T-helper 1 cell treated with Interleukin-12 subunit alpha and Interleukin-12 subunit beta and Interleukin-4 antibody, amounts not matched to agents 30 μg/mL and 1 μg/mL, for 36 hours (primary cell): ENCODE measurements at regions not wholly inside any gene's neighbourhood (a gene's known extent, or its start where the extent isn't known, plus 50 kb on each side); places are given as distances from the start of the nearest gene placed in this dataset.

Experiments
- H3K27ac Mint-ChIP-seq: one replicate; pipeline ENCODE4 v1.8.0; 2021; ENCODE audit warnings: mild to moderate bottlenecking, mixed read lengths
- H3K27me3 Mint-ChIP-seq: one replicate; pipeline ENCODE4 v1.8.0; 2021; ENCODE audit warnings: low read depth, mixed read lengths
- H3K36me3 Mint-ChIP-seq: one replicate; pipeline ENCODE4 v1.8.0; 2021; ENCODE audit warnings: low read depth, mixed read lengths
- H3K4me1 Mint-ChIP-seq: one replicate; pipeline ENCODE4 v1.8.0; 2021; ENCODE audit warnings: low read depth, mixed read lengths
- H3K4me3 Mint-ChIP-seq: one replicate; pipeline ENCODE4 v1.8.0; 2021; ENCODE audit warnings: mild to moderate bottlenecking, moderate library complexity, mixed read lengths
- H3K9me3 Mint-ChIP-seq: one replicate; pipeline ENCODE4 v1.8.0; 2021; ENCODE audit warnings: mixed read lengths

GRCh38 chr6:19150307-19150706 is 686.9 kb upstream of the ID4 start:
- Mint-ChIP-seq H3K4me3 (no peak overlapping the region), H3K27ac (no peak overlapping the region), H3K36me3 (no peaks in the 10 kb centered on the region), H3K27me3 (no peaks in the 10 kb centered on the region), H3K9me3 (no peaks in the 10 kb centered on the region), H3K4me1 (no peaks in the 10 kb centered on the region)

DNA sequence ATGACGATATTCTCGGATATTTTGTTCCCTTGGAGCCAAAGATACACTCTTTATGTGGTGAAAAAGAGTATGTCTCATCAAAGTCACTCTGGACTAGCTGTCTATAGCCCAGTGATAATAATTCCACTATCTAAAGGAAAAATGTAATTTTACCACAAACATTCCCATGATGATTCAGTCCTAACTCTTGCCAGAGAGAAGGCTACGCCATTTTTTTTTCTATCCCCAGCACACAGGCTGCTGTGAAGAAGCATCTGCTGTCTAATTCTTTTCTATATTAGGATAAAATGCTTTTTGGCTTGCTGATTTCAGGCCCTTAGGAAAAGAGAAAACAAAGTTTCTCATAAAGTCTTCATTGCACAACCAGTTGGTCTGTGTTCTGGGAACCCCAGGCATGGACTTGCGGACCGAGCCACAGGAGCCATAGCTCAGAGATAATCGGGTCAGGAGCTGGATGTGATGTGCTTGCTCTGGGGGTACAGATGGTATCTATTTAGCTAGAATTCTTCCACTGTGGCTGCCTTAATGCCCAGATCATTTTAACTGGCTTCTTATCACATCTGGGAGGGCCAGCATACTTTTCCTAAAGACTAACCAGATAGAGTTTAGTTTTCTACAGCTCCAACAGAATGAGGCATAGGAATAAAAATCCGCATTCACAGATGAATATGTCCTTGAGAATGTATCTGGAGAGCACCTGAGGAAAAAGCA is 683.7 kb upstream of the ID4 start:
- Mint-ChIP-seq H3K27ac (no peak overlapping the region), H3K9me3 (no peaks in the 10 kb centered on the region), H3K4me3 (no peak overlapping the region), H3K27me3 (no peaks in the 10 kb centered on the region), H3K4me1 (no peaks in the 10 kb centered on the region), H3K36me3 (no peaks in the 10 kb centered on the region)

DNA sequence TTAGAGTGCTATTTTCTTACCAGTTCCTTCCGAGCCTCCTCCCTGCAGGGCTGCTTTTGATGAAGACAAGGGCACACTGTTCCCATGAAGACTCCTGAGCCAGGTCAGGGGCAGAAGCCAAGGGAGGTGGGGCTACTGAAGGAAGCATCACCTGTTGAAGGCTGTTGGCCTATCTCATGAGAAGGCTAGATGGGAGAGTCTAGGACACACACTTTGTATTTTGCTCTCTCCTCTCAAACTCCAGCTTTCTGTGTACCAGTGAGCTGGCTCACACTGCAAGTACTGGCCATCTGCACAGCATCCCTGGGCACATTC is 683.2 kb upstream of the ID4 start:
- no peaks in the 10 kb centered on the region for H3K4me1 Mint-ChIP-seq
- no peaks in the 10 kb centered on the region for H3K9me3 Mint-ChIP-seq
- H3K27me3 Mint-ChIP-seq, result no peaks in the 10 kb centered on the region
- H3K36me3 Mint-ChIP-seq, result no peaks in the 10 kb centered on the region
- H3K4me3 Mint-ChIP-seq, result no peak overlapping the region
- no peak overlapping the region for H3K27ac Mint-ChIP-seq

DNA sequence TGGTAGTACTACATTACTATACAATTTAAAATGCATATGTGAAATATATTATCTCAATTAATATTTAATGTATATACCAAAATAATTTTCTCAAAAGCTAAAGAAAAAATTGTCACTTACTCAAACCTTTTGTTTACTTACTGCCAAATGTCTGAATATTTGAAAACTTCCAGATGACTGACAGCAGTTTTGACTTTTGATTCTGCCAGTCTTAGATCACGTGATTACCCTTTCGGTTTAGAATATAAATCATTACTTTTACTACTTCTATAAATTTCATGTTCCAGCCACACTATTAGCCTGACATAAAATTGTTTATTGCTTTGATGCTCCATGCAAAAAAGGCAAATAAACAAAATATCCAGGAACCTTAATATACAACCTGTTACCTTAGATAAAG is 680.7 kb upstream of the ID4 start:
- Mint-ChIP-seq H3K9me3 (no peaks in the 10 kb centered on the region), H3K4me1 (no peaks in the 10 kb centered on the region), H3K4me3 (no peak overlapping the region), H3K36me3 (no peaks in the 10 kb centered on the region), H3K27me3 (no peaks in the 10 kb centered on the region), H3K27ac (no peak overlapping the region)

DNA sequence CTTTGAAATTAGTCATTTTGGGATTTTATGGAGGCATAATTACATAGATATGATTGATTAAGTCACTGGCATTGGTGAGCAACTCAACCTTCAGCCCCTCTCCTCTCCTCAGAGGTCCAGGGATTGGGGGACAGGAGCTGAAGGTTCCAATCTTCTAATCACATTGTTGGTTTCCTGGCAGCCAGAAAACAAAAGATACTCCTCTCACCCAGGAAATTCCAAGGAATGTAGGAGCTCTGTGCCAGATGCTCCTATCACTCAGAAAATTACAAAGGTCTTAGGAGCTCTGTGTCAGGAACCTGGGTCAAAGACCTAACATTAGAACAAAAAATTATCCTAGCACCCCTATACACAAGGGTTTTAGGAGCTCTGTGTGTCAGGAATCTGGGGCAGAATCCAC is 679.7 kb upstream of the ID4 start:
- H3K9me3 Mint-ChIP-seq, result no peaks in the 10 kb centered on the region
- H3K27me3 Mint-ChIP-seq, result no peaks in the 10 kb centered on the region
- no peaks in the 10 kb centered on the region for H3K4me1 Mint-ChIP-seq
- no peak overlapping the region for H3K27ac Mint-ChIP-seq
- no peaks in the 10 kb centered on the region for H3K36me3 Mint-ChIP-seq
- H3K4me3 Mint-ChIP-seq, result no peak overlapping the region

GRCh38 chr6:19158586-19158985 is 678.6 kb upstream of the ID4 start:
- Mint-ChIP-seq H3K4me1 (no peaks in the 10 kb centered on the region), H3K27ac (no peak overlapping the region), H3K9me3 (no peaks in the 10 kb centered on the region), H3K36me3 (no peaks in the 10 kb centered on the region), H3K27me3 (no peaks in the 10 kb centered on the region), H3K4me3 (no peak overlapping the region)

GRCh38 chr6:19159089-19159488 is 678.1 kb upstream of the ID4 start:
- H3K27ac Mint-ChIP-seq, result no peak overlapping the region
- no peaks in the 10 kb centered on the region for H3K36me3 Mint-ChIP-seq
- H3K4me3 Mint-ChIP-seq, result no peak overlapping the region
- no peaks in the 10 kb centered on the region for H3K9me3 Mint-ChIP-seq
- H3K4me1 Mint-ChIP-seq, result no peaks in the 10 kb centered on the region
- H3K27me3 Mint-ChIP-seq, result no peaks in the 10 kb centered on the region

GRCh38 chr6:19159561-19159960 is 677.6 kb upstream of the ID4 start:
- Mint-ChIP-seq H3K4me3 (no peak overlapping the region), H3K4me1 (no peaks in the 10 kb centered on the region), H3K27me3 (no peaks in the 10 kb centered on the region), H3K27ac (no peak overlapping the region), H3K36me3 (no peaks in the 10 kb centered on the region), H3K9me3 (no peaks in the 10 kb centered on the region)

GRCh38 chr6:19160081-19160730 is 677.0 kb upstream of the ID4 start:
- Mint-ChIP-seq H3K4me3 (no peak overlapping the region), H3K36me3 (no peaks in the 10 kb centered on the region), H3K27me3 (no peaks in the 10 kb centered on the region), H3K27ac (no peak overlapping the region), H3K9me3 (no peaks in the 10 kb centered on the region), H3K4me1 (no peaks in the 10 kb centered on the region)

GRCh38 chr6:19167251-19167650 is 669.9 kb upstream of the ID4 start:
- H3K27me3 Mint-ChIP-seq, result no peaks in the 10 kb centered on the region
- no peak overlapping the region for H3K27ac Mint-ChIP-seq
- no peak overlapping the region for H3K4me3 Mint-ChIP-seq
- H3K4me1 Mint-ChIP-seq, result no peaks in the 10 kb centered on the region
- H3K9me3 Mint-ChIP-seq, result peaks cover 4% of the 10 kb centered on the region
- no peaks in the 10 kb centered on the region for H3K36me3 Mint-ChIP-seq

- no peak overlapping the region for H3K4me3 Mint-ChIP-seq
- H3K9me3 Mint-ChIP-seq, result peaks cover 13% of the 10 kb centered on the region
- H3K36me3 Mint-ChIP-seq, result no peaks in the 10 kb centered on the region
- no peaks in the 10 kb centered on the region for H3K27me3 Mint-ChIP-seq
- H3K27ac Mint-ChIP-seq, result no peak overlapping the region
- no peaks in the 10 kb centered on the region for H3K4me1 Mint-ChIP-seq
These were observed 667.8 kb upstream of the ID4 start for GRCh38 chr6:19169366-19169765.

DNA sequence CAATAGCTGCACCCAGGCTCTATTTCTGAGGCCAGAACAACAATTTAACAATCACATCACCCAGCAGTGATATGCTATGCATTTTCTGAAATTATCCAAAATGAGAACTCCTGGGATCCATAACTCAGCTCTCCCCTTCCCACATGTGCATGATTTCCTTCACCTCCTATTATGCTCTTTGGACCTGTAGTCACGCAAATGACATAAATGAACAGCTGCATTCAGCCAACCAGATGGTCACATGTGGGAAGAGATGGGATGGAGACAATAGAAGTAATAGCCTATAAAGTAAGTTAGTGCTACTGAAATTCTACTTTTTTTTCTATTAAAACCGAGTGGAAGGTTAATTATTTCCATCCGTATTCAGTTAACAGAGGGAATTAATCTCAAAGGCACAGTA is 662.1 kb upstream of the ID4 start:
- H3K36me3 Mint-ChIP-seq, result no peaks in the 10 kb centered on the region
- peaks cover 19% of the 10 kb centered on the region for H3K9me3 Mint-ChIP-seq
- no peaks in the 10 kb centered on the region for H3K27me3 Mint-ChIP-seq
- H3K27ac Mint-ChIP-seq, result no peak overlapping the region
- H3K4me3 Mint-ChIP-seq, result no peak overlapping the region
- H3K4me1 Mint-ChIP-seq, result no peaks in the 10 kb centered on the region

GRCh38 chr6:19180348-19181072 is 656.7 kb upstream of the ID4 start:
- Mint-ChIP-seq H3K4me3 (no peak overlapping the region), H3K9me3 (peaks cover 31% of the 10 kb centered on the region), H3K27ac (no peak overlapping the region), H3K36me3 (no peaks in the 10 kb centered on the region), H3K4me1 (no peaks in the 10 kb centered on the region), H3K27me3 (no peaks in the 10 kb centered on the region)

DNA sequence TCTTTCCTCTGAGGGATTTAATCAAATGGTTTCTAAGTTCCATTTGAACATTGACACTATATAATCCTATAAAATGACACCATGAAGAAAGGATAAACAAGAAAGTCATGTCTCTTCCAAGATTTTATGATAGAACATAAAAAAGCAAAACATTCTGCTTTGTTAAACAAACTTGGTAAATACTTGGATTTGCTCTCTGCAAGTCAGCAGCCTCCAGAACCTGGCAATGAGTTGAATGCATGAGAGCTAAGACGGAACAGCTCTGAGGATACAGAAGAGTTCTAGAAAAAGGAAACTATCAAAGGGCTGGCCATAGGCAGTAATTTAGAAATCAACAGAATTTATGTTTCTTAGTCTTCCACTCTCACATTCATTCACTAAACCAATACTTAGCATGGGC is 656.0 kb upstream of the ID4 start:
- no peaks in the 10 kb centered on the region for H3K27me3 Mint-ChIP-seq
- H3K9me3 Mint-ChIP-seq, result peaks cover 31% of the 10 kb centered on the region
- no peaks in the 10 kb centered on the region for H3K36me3 Mint-ChIP-seq
- H3K4me1 Mint-ChIP-seq, result no peaks in the 10 kb centered on the region
- H3K27ac Mint-ChIP-seq, result no peak overlapping the region
- no peak overlapping the region for H3K4me3 Mint-ChIP-seq

DNA sequence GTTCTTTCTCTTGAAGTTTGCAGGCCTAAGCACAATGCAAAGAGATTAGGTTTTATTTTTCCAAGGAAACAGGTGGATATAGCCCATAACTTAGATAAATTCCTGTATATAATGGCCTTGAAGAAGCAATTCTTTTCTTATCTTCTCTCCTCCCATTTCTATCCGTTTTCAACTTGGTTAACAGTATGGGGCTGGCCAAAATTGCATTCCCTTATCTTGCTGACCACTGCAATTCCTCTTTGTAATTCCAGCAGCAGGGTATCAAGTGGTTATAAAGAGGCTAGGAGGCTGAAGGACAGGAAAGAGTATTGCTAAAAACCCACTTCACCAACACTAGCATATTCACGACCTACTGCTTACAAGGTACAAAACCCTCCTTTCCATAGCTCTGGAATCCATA is 643.5 kb upstream of the ID4 start:
- H3K4me3 Mint-ChIP-seq, result no peak overlapping the region
- H3K4me1 Mint-ChIP-seq, result no peaks in the 10 kb centered on the region
- no peak overlapping the region for H3K27ac Mint-ChIP-seq

More for the DNA sequence above, 643.5 kb upstream of the ID4 start:
- Mint-ChIP-seq H3K27me3 (no peaks in the 10 kb centered on the region), H3K36me3 (no peaks in the 10 kb centered on the region), H3K9me3 (peaks cover 8% of the 10 kb centered on the region)
